ENCODE measurements at regions not wholly inside any gene's neighbourhood (a gene's known extent, or its start where the extent isn't known, plus 50 kb on each side); places are given as distances from the start of the nearest gene placed in this dataset.
"Not testable (repeated sequence)": the region's sequence is repeated elsewhere in the genome, so short reads cannot be mapped to it uniquely, and the experiment has no call there.

GRCh38 chr16:26454102-26454501 is 612.6 kb upstream of the C16orf82 start:
- TF ChIP-seq CTCF (IDR thresholded peaks at IDR 0.05; ENCODE audit: low read depth, low read length), result no peak
- H3K4me3 ChIP-seq (ENCODE audit: low read depth, low read length), result no peak overlapping the region
- H3K27me3 ChIP-seq (ENCODE audit: control insufficient read depth, insufficient read depth, low read length), result no peaks in the 10 kb centered on the region
- no peak for DNase-seq (ENCODE audit: low read depth, low spot score)
- CTCF ChIA-PET, result no interaction called here
- no peaks in the 10 kb centered on the region; the same call in 1 of the 2 replicates for H3K9me3 ChIP-seq (ENCODE audit: control insufficient read depth, insufficient read depth, low read length)
- H3K27ac ChIP-seq (ENCODE audit: low read depth, low read length), result no peak overlapping the region
- POLR2A ChIA-PET, result no interaction called here

GRCh38 chr16:26456074-26456473 is 610.7 kb upstream of the C16orf82 start:
- CTCF ChIA-PET, result no interaction called here
- Histone ChIP-seq H3K9me3 (ENCODE audit: control insufficient read depth, insufficient read depth, low read length) (peaks cover 5% of the 10 kb centered on the region; the same call in 1 of the 2 replicates), H3K27me3 (ENCODE audit: control insufficient read depth, insufficient read depth, low read length) (no peaks in the 10 kb centered on the region), H3K27ac (ENCODE audit: low read depth, low read length) (no peak overlapping the region), H3K4me3 (ENCODE audit: low read depth, low read length) (no peak overlapping the region)
- DNase-seq (ENCODE audit: low read depth, low spot score), result no peak
- TF ChIP-seq CTCF (IDR thresholded peaks at IDR 0.05; ENCODE audit: low read depth, low read length), result no peak
- POLR2A ChIA-PET, result no interaction called here

GRCh38 chr16:26457095-26457494 is 609.6 kb upstream of the C16orf82 start:
- Histone ChIP-seq H3K4me3 (ENCODE audit: low read depth, low read length) (no peak overlapping the region), H3K27me3 (ENCODE audit: control insufficient read depth, insufficient read depth, low read length) (no peaks in the 10 kb centered on the region), H3K9me3 (ENCODE audit: control insufficient read depth, insufficient read depth, low read length) (peaks cover 5% of the 10 kb centered on the region; the same call in 1 of the 2 replicates), H3K27ac (ENCODE audit: low read depth, low read length) (no peak overlapping the region)
- POLR2A ChIA-PET, result no interaction called here
- DNase-seq (ENCODE audit: low read depth, low spot score), result no peak
- TF ChIP-seq CTCF (IDR thresholded peaks at IDR 0.05; ENCODE audit: low read depth, low read length), result no peak
- CTCF ChIA-PET, result no interaction called here

- DNase-seq (ENCODE audit: low read depth, low spot score), result no peak
- POLR2A ChIA-PET, result no interaction called here
- CTCF ChIA-PET, result no interaction called here
- Histone ChIP-seq H3K4me3 (ENCODE audit: low read depth, low read length) (no peak overlapping the region), H3K9me3 (ENCODE audit: control insufficient read depth, insufficient read depth, low read length) (peaks cover 5% of the 10 kb centered on the region; the same call in 1 of the 2 replicates), H3K27ac (ENCODE audit: low read depth, low read length) (no peak overlapping the region), H3K27me3 (ENCODE audit: control insufficient read depth, insufficient read depth, low read length) (no peaks in the 10 kb centered on the region)
- TF ChIP-seq CTCF (IDR thresholded peaks at IDR 0.05; ENCODE audit: low read depth, low read length), result no peak
Observed at GRCh38 chr16:26457882-26458281, 608.8 kb upstream of the C16orf82 start.

GRCh38 chr16:26464576-26465266 is 602.0 kb upstream of the C16orf82 start:
- Histone ChIP-seq H3K4me3 (ENCODE audit: low read depth, low read length) (no peak overlapping the region), H3K9me3 (ENCODE audit: control insufficient read depth, insufficient read depth, low read length) (peaks cover 7% of the 10 kb centered on the region; the same call in 1 of the 2 replicates), H3K27ac (ENCODE audit: low read depth, low read length) (no peak overlapping the region), H3K27me3 (ENCODE audit: control insufficient read depth, insufficient read depth, low read length) (no peaks in the 10 kb centered on the region)
- CTCF ChIA-PET, result no interaction called here
- TF ChIP-seq CTCF (IDR thresholded peaks at IDR 0.05; ENCODE audit: low read depth, low read length), result no peak
- DNase-seq (ENCODE audit: low read depth, low spot score), result no peak
- POLR2A ChIA-PET, result no interaction called here

GRCh38 chr16:26474405-26474804 is 592.3 kb upstream of the C16orf82 start:
- POLR2A ChIA-PET, result interaction anchor here (0.6 kb wide), 1 partner anchor 1409 kb away, joined by 3 read pairs; no protein-coding TSS in a partner anchor
- CTCF ChIA-PET; H3K4me3 ChIP-seq (ENCODE audit: low read depth, low read length): not testable (repeated sequence)

More at GRCh38 chr16:26474405-26474804, 592.3 kb upstream of the C16orf82 start:
- H3K27ac ChIP-seq (ENCODE audit: low read depth, low read length); H3K9me3 ChIP-seq (ENCODE audit: control insufficient read depth, insufficient read depth, low read length); DNase-seq (ENCODE audit: low read depth, low spot score); H3K27me3 ChIP-seq (ENCODE audit: control insufficient read depth, insufficient read depth, low read length): not testable (repeated sequence)
